ENCODE measurements at regions not wholly inside any gene's neighbourhood (a gene's known extent, or its start where the extent isn't known, plus 50 kb on each side); places are given as distances from the start of the nearest gene placed in this dataset.

DNA sequence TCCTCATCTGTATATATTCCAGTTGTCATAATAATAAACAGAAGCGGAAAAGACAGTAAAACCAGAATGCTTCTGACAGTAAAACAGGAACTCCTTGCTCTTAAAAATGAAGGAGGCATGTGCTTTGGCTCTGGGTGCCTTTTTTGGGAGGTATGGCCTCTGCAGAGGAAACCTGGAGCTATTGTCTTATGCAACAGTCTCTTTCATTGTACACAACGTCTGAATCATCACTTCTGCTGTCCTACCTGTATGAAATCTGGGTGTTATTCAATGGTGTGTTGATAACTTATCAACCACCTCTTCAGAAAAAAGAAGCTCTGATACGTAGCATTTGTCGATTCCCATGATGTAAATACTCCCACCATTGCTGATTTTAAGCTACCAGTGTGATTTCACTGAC lies 64.8 kb downstream of the CDCA7 start:
- no peak for DNase-seq

DNA sequence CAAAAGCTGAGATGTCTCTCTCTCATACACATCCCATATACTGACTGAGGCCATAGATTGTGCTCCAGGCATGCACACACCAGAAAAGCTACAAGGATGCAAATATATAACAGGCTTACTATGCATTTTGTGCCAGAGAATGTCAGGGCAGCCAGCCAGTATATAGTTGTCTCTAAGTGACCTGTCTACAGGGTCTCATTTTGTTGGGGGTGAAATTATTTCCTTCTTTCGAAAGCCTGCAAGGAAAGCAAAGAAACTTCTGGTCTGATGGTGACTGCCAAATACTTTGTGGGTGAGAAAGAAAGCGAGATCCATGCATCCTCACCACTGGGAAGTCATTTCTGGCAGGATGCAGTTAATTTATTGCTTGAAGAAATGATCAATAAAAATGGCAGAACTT lies 70.2 kb downstream of the CDCA7 start:
- no peak for DNase-seq

DNA sequence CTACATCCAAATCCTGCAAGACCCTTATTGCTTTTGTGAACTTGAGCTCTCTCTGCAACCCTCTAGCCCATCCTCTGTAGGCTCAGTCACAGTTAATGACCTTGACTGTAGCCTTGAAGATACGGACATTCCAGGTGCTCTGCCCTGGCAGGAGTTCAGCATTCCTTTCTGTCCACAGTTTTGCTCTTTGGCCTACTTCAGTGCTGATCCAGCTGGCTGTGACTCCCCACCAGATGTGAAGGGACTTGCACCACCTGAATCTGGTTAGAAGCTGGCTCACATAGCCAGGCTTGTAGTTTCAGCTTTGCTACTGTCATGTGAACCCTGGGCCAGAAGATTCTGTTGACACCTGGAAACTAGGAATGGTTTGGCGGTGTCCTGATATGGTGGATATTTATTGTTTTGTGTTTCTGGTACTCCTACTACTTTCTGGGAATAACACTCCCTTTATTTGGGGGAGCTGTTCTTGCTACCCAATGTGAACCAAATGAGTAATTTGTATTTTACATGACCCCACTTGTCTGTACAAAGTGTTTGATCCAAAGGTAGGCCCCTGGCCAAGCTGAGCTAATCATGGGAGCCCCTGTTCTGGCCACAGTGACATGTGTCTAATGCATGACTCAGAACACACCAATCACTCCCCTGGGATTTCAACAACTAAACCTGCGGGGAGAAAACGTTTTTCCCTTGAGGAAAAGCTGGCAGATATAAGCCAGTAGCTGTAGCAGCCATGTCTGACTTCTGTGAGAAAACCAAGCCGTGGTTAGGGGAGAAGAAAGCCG lies 73.4 kb downstream of the CDCA7 start:
- no peak for DNase-seq

DNA sequence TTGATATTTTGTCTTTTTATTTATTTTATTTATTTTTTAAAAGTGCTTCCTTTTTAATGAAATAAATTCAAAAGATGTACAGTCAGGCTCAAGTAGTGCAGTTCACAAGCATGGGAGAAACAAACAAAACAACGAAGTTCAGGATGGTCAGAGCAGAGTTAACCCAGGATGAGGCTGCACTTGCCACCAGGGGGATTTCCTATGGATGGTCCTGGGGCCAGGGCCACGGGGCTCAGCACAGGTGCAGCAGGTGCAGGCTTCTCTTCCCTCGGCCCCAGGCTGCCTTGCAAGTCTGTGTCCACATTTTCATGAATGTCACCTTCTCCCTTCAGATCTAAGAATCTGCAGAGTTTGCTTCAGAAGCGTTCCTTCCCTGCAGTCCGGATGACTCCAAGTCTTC lies 76.5 kb downstream of the CDCA7 start:
- no peak for DNase-seq

DNA sequence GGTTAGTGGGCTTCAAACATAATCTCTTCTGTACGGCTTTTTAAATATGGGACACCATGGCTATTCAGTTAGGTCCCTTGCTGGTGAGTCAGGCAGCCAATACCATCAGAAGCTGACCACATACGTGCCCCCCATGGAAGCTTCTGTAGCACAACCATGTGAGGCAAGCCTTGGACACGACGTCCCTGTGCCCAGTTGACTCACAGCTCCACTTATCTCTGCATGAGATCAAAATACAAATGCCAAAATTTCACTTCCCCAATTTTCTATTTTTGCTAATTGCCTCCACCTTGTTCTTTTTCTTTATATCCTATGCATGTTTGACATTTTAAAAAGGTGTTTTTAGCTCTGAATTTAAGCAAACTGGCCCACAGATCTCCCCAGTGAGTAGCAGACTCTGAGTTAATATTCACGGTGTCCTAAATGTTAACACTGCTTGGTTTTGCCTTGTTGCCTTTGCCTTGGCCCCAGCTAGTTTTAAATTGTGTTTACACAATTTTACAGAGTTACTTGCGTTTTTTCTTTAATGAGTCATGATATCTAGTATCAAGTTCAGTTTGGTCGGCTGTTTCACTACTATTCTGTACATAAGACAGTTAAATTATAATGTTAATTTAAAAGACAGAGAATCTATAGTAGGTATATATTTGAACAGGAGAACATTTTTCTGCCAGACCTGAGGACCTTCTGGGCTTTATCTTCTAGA lies 77.5 kb downstream of the CDCA7 start:
- no peak for DNase-seq

DNA sequence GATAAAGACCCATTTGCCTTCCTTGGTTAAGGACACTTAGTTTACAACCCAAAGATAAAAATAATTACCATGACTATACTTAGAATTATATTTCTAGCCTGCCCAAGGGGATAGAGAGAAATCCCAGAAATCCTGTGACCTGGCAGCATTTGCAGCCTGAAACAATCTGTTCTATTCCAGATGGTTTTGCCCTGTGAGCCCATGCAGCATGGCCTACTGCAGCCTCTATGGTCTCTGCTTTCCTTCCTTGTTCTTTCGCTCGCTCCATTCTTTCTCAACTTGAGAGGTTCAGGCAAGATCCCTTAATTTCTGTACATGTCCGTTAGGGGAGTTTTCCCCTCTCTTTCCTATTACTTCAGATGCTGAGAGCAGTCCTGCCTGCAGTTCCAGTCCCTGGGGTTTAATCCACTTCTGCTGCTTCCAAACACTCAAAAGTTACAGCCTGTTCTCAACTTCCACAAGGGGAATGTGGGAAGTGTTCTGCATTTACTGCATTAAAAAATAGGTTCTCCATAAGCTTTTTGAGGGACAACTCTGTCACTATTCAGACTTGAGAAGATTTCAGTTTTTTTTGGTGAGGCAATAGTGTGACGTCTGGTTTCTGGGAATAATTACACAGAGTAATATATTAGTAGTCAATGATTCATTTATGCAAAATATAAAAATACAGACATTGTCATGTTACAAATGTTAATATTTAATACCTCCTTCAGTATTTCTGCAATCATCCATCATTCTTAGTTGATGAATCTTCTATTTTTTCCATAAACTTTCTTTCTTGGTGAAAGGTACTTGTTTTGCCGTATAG lies 80.3 kb downstream of the CDCA7 start:
- DNase-seq: no peak

DNA sequence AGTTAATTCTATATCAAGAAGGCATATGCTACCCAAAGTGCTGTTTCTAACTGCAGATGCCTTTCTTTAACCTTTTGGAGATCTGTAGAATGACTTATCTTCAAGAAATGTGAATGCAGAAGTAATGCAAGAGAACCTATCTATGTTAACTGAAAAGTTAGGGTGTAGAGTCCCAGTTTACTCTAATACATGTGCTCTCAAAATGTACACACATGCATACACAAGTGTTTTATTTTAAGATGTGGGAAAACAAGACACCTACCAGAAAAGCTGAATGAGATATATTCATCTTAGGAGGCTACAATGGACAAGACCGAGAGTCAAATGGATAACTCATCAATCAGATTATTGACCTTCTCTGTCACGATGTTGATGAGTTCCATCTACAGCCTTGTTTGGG lies 80.9 kb downstream of the CDCA7 start:
- no peak for DNase-seq

DNA sequence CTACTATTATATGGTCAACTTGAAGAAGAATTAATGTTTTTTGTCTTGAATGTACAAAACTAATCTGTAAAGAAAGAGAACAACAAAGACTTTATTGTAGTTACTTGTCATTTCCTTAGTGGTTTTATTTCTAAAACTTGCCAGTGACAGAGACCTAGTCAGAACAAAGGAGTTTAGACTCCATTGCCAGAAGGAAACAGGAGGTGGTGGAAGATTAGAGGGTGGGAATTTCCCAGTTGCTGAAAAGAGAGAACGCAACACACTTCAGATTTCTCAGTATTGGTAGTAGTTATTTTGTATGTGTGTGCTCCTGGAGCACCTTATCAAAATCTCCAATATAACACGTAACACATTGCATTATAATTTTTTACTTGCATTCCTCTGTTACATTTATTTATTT lies 81.4 kb downstream of the CDCA7 start:
- DNase-seq: no peak

GRCh38 chr2:173441222-173441621 lies 86.5 kb downstream of the CDCA7 start:
- no peak for DNase-seq

DNA sequence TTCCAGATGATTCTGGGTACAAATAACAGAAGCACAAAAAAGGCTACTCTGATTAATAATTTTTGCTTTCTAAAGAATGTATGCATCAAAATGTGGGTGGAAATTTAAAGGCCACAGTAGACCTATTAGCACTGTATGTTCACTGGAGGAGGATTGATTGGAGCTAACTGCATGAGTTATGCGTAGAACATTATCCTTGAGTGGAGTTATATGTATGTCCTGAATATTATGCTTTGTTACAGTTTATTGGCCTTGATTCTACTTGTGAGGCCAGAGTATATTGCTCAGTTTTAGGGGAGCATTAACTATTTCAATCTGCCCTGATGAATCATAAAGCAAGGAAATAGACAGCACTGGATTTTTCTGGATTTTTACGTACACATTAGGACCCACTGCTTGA lies 87.9 kb downstream of the CDCA7 start:
- no peak for DNase-seq

DNA sequence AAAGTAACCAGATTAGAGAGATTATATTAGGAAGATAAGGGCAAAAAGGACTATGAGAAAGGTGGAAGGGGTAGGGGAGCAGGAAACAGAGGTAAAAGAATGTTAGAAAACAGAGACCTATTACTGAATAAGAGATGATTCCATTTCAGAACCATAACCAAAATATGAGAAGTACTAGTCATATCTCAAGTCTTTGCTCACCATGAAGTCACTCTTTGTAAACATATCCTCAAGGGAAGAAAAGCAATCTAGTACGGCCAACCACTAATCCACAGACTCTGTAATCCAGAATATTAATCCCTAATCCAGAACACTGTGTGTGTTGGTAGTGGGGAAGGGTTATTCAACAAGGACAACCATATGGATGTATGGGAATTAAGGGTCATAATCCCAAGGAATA lies 92.0 kb downstream of the CDCA7 start:
- no peak for DNase-seq

GRCh38 chr2:173448938-173449471 lies 94.3 kb downstream of the CDCA7 start:
- DNase-seq: peak; percentile 75

DNA sequence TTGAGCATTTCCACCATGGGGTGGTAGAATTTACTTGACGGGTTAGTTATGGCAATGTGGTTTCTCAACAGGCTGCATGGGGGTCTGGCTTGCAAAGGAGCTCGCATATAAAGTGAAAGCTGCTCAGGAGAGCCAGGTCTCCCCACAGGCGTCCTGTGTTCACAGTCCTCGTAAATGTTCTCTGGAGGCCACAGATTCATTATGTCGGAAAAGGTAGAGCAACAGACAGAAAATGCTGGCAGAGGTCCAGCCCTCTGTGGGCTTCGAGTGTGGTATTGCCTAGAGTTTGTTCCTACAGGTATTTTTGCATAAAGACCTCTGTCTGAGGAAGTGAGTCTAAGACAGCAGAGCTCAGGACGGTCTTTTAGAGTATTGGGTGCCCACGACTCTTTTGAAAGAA lies 96.4 kb downstream of the CDCA7 start:
- no peak for DNase-seq

DNA sequence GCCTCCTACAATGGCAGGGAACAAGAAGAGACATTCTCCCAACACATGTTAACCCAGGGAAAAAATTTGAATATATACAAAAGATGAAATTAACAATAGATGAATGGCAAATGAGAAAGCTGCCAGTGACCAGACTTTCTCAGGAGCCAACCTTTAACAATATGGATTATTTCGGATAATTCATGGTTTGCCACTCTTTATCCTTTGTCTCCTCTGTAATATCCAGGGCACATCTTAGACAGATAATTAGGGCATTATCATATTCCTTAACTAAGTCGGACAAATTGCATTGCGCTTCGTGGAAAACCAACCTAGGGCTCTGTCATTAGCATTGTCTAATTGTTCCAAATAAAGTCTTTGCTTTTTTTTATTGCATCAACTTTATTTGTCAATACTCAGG lies 97.3 kb downstream of the CDCA7 start:
- no peak for DNase-seq

DNA sequence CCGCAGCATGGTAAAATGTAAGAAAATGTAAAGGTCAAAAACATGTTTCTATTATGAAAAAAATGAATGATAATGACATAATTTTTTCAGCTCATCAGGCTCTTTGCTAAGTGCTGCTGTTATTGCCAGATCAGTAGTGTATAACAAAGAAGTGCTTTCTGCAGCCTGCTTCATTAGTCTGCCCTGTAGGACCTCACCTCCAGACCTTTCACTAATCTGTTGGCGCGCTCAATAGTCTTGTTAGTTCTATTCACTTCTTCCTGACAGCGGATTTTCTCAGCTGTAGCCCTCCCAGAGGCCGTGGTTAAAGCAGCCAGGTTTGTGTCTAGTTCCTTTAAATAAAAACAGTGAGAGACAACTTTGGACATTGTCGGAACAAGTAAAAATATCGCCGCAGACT lies 97.7 kb downstream of the CDCA7 start:
- DNase-seq: no peak

- no peak for DNase-seq
Observed at GRCh38 chr2:173456960-173457359, 102.3 kb downstream of the CDCA7 start.

DNA sequence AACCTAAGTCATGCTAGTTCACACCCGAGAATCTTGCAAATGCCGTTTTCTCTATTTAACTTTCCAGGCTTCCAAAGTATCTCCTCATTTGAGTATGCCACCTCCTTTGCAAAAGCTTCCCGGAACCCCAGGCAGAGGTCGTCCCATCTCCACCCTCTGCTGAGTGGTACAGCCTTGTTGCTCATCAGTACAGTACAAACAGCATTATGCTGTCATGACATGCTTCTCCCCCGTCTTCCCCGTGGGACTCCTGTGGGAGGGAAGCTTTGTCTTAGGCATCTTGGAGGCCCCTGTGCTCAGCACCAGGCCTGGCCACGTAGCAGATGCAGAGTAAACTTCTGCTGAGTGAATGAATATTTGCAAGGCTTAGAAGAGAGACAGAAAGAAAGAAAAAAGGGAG lies 102.7 kb downstream of the CDCA7 start:
- no peak for DNase-seq

- DNase-seq: no peak
Observed at GRCh38 chr2:173458991-173459780, 104.5 kb downstream of the CDCA7 start.

GRCh38 chr2:173462892-173463840 lies 108.5 kb downstream of the CDCA7 start:
- DNase-seq: no peak

- no peak for DNase-seq
Observed at GRCh38 chr2:173463846-173464245, 109.2 kb downstream of the CDCA7 start.

GRCh38 chr2:173467751-173468150 lies 113.1 kb downstream of the CDCA7 start:
- no peak for DNase-seq
